HEK293T (cell line): ENCODE measurements at regions not wholly inside any gene's neighbourhood (a gene's known extent, or its start where the extent isn't known, plus 50 kb on each side); places are given as distances from the start of the nearest gene placed in this dataset.

ENCODE experiments used
- ELF4 ChIP-seq: fragments of 450-650 bp; IDR thresholded peaks from 2 replicates; pipeline ENCODE4 v1.6.1; 2017; ENCODE audit warnings: antibody characterized with exemption
- L3MBTL2 ChIP-seq: fragments of 450-650 bp; conservative IDR thresholded peaks from 2 replicates; pipeline ENCODE4 v1.6.1; 2016; ENCODE audit warnings: mild to moderate bottlenecking
- PKNOX1 ChIP-seq: fragments of 450-650 bp; IDR thresholded peaks from 2 replicates; pipeline ENCODE4 v1.6.1; 2016

GRCh38 chr10:76640806-76641205, 996.8 kb downstream of the KCNMA1 start:
- TF ChIP-seq PKNOX1 (no peak), ELF4 (no peak), L3MBTL2 (no peak)
